HepG2 (cell line): ENCODE measurements at regions not wholly inside any gene's neighbourhood (a gene's known extent, or its start where the extent isn't known, plus 50 kb on each side); places are given as distances from the start of the nearest gene placed in this dataset.
A peak's percentile ranks its signal among the peaks of the same experiment; 100 is the strongest.

Experiments used
- ATAC-seq: fragments of 200-7000 bp; cut with Tn5 transposase; 3 replicates; pipeline ENCODE4 v1.9.1; 2020; ENCODE audit warnings: mild to moderate bottlenecking, moderate library complexity
- BruUV-seq: library from RNA; stranded (reverse); fragments of 400-500 nt; replicated peaks from 2 replicates; lab custom pipeline; 2021; lab: Mats Ljungman, UMichigan
- CTCF ChIA-PET: fragments of 300-600 bp; formaldehyde crosslinking; extraction: SDS; loops from one replicate; lab custom pipeline; 2021; ENCODE audit warnings: low total read pairs, inconsistent platforms, low intra/inter-chr PET ratio; lab: Yijun Ruan, JAX
- POLR2A ChIA-PET: fragments of 350-600 bp; sonication (Branson Sonifier 250); formaldehyde crosslinking; loops from one replicate; lab custom pipeline; 2020; ENCODE audit warnings: antibody characterized with exemption, inconsistent platforms; lab: Yijun Ruan, JAX
- DNase-seq: peaks from one replicate; pipeline ENCODE4 v3.0.0-alpha.2; 2015; ENCODE audit warnings: low spot score
- FAIRE-seq: peaks from 3 replicates; lab custom pipeline; 2011; peaks lifted over from hg19 to GRCh38; lab: Jason Lieb, UNC
- H2AFZ ChIP-seq: one replicate; pipeline ENCODE4 v1.6.1; 2011; ENCODE audit warnings: low read length, inconsistent platforms
- H3K27ac ChIP-seq: fragments of 300-600 bp; 3 replicates; pipeline ENCODE4 v1.8.0; 2011; ENCODE audit warnings: mixed run types, mild to moderate bottlenecking, mixed read lengths, low read length, inconsistent platforms; ENCODE audit not compliant: insufficient read depth; ENCODE audit errors: extremely low read length
- H3K27me3 ChIP-seq, 2 experiments: fragments of 200-600 bp in 1 of 2; 2 replicates in 1 of 2; 3 replicates in 1 of 2; pipeline versions ENCODE4 v1.6.0 to v1.8.0; 2011; ENCODE audit warnings: low read length in 2 of 2, mild to moderate bottlenecking in 2 of 2, moderate library complexity in 2 of 2, inconsistent platforms in 1 of 2; ENCODE audit not compliant: insufficient read depth in 2 of 2, control insufficient read depth in 1 of 2
- H3K36me3 ChIP-seq, 2 experiments: fragments of 200-600 bp in 1 of 2; replicated peaks in 1 of 2; 2 replicates in 1 of 2; 3 replicates in 1 of 2; pipeline versions ENCODE4 v1.5.1 to v1.8.0; 2011; ENCODE audit warnings: low read length in 2 of 2, inconsistent platforms in 1 of 2; ENCODE audit not compliant: insufficient read depth in 2 of 2, control insufficient read depth in 1 of 2
- H3K4me1 ChIP-seq: 2 replicates; pipeline ENCODE4 v1.5.1; 2012; ENCODE audit warnings: low read length, inconsistent platforms; ENCODE audit not compliant: insufficient read depth
- H3K4me2 ChIP-seq: 2 replicates; pipeline ENCODE4 v1.6.0; 2011; ENCODE audit warnings: low read depth, low read length, inconsistent platforms
- H3K4me3 ChIP-seq, 3 experiments: fragments of 200-600 bp in 1 of 3; sonication (generic), shearing (Covaris generic) in 1 of 3; replicated peaks in 1 of 3; 2 replicates each; pipeline ENCODE4 v1.5.1; 2011 to 2016; ENCODE audit warnings: low read length in 3 of 3, inconsistent platforms in 2 of 3, low read depth in 2 of 3, mild to moderate bottlenecking in 2 of 3, control low read depth in 1 of 3, mixed read lengths in 1 of 3; ENCODE audit not compliant: insufficient read depth in 1 of 3
- H3K79me2 ChIP-seq: one replicate; pipeline ENCODE4 v1.6.1; 2011; ENCODE audit warnings: low read length, inconsistent platforms; ENCODE audit not compliant: insufficient read depth
- H3K9ac ChIP-seq: 2 replicates; pipeline ENCODE4 v1.6.0; 2011; ENCODE audit warnings: mild to moderate bottlenecking, low read depth, low read length, inconsistent platforms; ENCODE audit not compliant: insufficient read depth
- H3K9me3 ChIP-seq: 2 replicates; pipeline ENCODE4 v1.5.1; 2012; ENCODE audit warnings: mild to moderate bottlenecking, low read length
- H4K20me1 ChIP-seq: 2 replicates; pipeline ENCODE4 v1.6.0; 2011; ENCODE audit warnings: inconsistent platforms, mild to moderate bottlenecking, low read length, moderate library complexity; ENCODE audit not compliant: insufficient read depth
- CSRNP2 ChIP-seq: sonication (generic); formaldehyde crosslinking; conservative IDR thresholded peaks from 2 replicates; pipeline ENCODE4 v1.8.0; 2022; ENCODE audit warnings: low read depth, missing genetic modification reagents
- FLYWCH1 ChIP-seq: sonication (generic); formaldehyde crosslinking; IDR thresholded peaks from 2 replicates; pipeline ENCODE4 v1.8.1; 2023; ENCODE audit warnings: mild to moderate bottlenecking, missing genetic modification reagents
- FOXA1 ChIP-seq, 2 experiments: fragments of 450-650 bp in 1 of 2; sonication (generic) in 1 of 2; formaldehyde crosslinking in 1 of 2; IDR thresholded peaks; 2 replicates each; pipeline versions ENCODE4 v1.4.0 to v1.6.1; 2016 to 2020; ENCODE audit warnings: missing genetic modification reagents in 1 of 2
- FOXO4 ChIP-seq: sonication (generic); formaldehyde crosslinking; conservative IDR thresholded peaks from 2 replicates; pipeline ENCODE4 v1.8.1; 2023; ENCODE audit warnings: missing genetic modification reagents
- HMG20A ChIP-seq: IDR thresholded peaks from 2 replicates; pipeline ENCODE4 v1.6.1; 2016; ENCODE audit warnings: borderline replicate concordance
- JUND ChIP-seq: sonication (generic); formaldehyde crosslinking; IDR thresholded peaks from 2 replicates; pipeline ENCODE4 v1.8.0; 2022; ENCODE audit warnings: mild to moderate bottlenecking, missing genetic modification reagents
- RAD51 ChIP-seq: fragments of 450-650 bp; IDR thresholded peaks from 2 replicates; pipeline ENCODE4 v1.6.1; 2016; ENCODE audit warnings: borderline replicate concordance
- RCOR2 ChIP-seq: IDR thresholded peaks from 2 replicates; pipeline ENCODE4 v1.6.1; 2016; ENCODE audit warnings: missing biosample characterization, missing genetic modification reagents
- RFXANK ChIP-seq: IDR thresholded peaks from 2 replicates; pipeline ENCODE4 v1.6.1; 2016
- SNAI1 ChIP-seq: sonication (generic); formaldehyde crosslinking; IDR thresholded peaks from 2 replicates; pipeline ENCODE4 v1.5.0; 2020; ENCODE audit warnings: mild to moderate bottlenecking, missing genetic modification reagents, borderline replicate concordance
- SP2 ChIP-seq: sonication (generic); formaldehyde crosslinking; IDR thresholded peaks from 2 replicates; pipeline ENCODE4 v1.5.1; 2020; ENCODE audit warnings: mild to moderate bottlenecking, missing genetic modification reagents
- U2AF2 ChIP-seq: fragments of 200-400 bp; formaldehyde crosslinking; IDR thresholded peaks from 2 replicates; pipeline ENCODE4 v1.6.1; 2017; ENCODE audit warnings: low read depth, mild to moderate bottlenecking, low read length
- ZNF101 ChIP-seq: sonication (generic); formaldehyde crosslinking; IDR thresholded peaks from 2 replicates; pipeline ENCODE4 v1.4.0; 2020; ENCODE audit warnings: mild to moderate bottlenecking, low read depth, missing genetic modification reagents, borderline replicate concordance
- WGBS: methylation state at CpG from one replicate; pipeline ENCODE4 v1.1.6; 2017; ENCODE audit warnings: low lambda C conversion rate; 5-methylcytosine and 5-hydroxymethylcytosine counted together
- in situ Hi-C: cut with HindIII; loops from 2 replicates; pipeline ENCODE4 v1.10.0; 2017; ENCODE audit warnings: low pct_unique_long_range_greater_than_20kb; ENCODE audit not compliant: extremely low pct_ligation_motif_present
- intact Hi-C: fragments of 100-400 bp; cut with micrococcal nuclease; formaldehyde crosslinking; loops from one replicate; pipeline ENCODE4 v1.10.0; 2022; ENCODE audit not compliant: unreplicated experiment

GRCh38 chr14:104442631-104443390, 136.8 kb upstream of the C14orf180 start:
- CTCF ChIA-PET: no interaction called here
- BruUV-seq: no TSS peak
- peaks cover 5 to 35% of the 10 kb centered on the region in 2 experiments for H3K27me3 ChIP-seq
- no peak overlapping the region for H3K4me3 ChIP-seq
- no peaks in the 10 kb centered on the region for H3K79me2 ChIP-seq
- in situ Hi-C loops: no loop called here
- no peak for TF ChIP-seq ZNF101 (CRISPR knock-in tag)
- no peak for TF ChIP-seq SP2 (CRISPR knock-in tag)
- no peak for TF ChIP-seq RAD51
- no peak for TF ChIP-seq SNAI1 (CRISPR knock-in tag)
- TF ChIP-seq FLYWCH1 (CRISPR knock-in tag): no peak
- TF ChIP-seq JUND (CRISPR knock-in tag): no peak
- no peak for TF ChIP-seq RCOR2 (CRISPR knock-in tag)
- TF ChIP-seq, all 625 proteins: peak for 0
- Histone ChIP-seq H3K9me3 (no peaks in the 10 kb centered on the region), H3K36me3 (no peaks in the 10 kb centered on the region), H3K4me1 (no peaks in the 10 kb centered on the region), H3K9ac (no peak overlapping the region), H2AFZ (no peak overlapping the region), H3K4me2 (no peak overlapping the region), H4K20me1 (no peaks in the 10 kb centered on the region), H3K27ac (no peak overlapping the region)
- DNase-seq (no peak), FAIRE-seq (no peak), ATAC-seq (no peak)
- POLR2A ChIA-PET: no interaction called here
- 0% methylated on average over 5 of the region's 14 CpGs for WGBS
- intact Hi-C loops: no loop called here

- no peak overlapping the region for H3K27ac ChIP-seq
- no peak for DNase-seq
- in situ Hi-C loops (no loop called here), intact Hi-C loops (no loop called here)
- no TSS peak for BruUV-seq
- no peaks in the 10 kb centered on the region for H3K79me2 ChIP-seq
- ChIA-PET CTCF (no interaction called here), POLR2A (no interaction called here)
- WGBS: 22% methylated on average over 8 of the region's 13 CpGs
- peak; percentile 79 for ATAC-seq
- peaks cover 5 to 28% of the 10 kb centered on the region in 2 experiments for H3K27me3 ChIP-seq
- H2AFZ ChIP-seq: no peak overlapping the region
- no peaks in the 10 kb centered on the region for H4K20me1 ChIP-seq
- H3K4me3 ChIP-seq: no peak overlapping the region
- no peak for FAIRE-seq
- H3K9ac ChIP-seq: no peak overlapping the region
- H3K4me2 ChIP-seq: no peak overlapping the region
- peaks cover 6% of the 10 kb centered on the region for H3K9me3 ChIP-seq
- H3K36me3 ChIP-seq: no peaks in the 10 kb centered on the region
- H3K4me1 ChIP-seq: no peaks in the 10 kb centered on the region
- no peak for TF ChIP-seq FOXO4 (CRISPR knock-in tag)
- TF ChIP-seq U2AF2: no peak
- TF ChIP-seq CSRNP2 (CRISPR knock-in tag): no peak
- no peak for TF ChIP-seq FOXA1 (IDR thresholded peaks at IDR 0.05)
- no peak for TF ChIP-seq FOXA1 (CRISPR knock-in tag; IDR thresholded peaks at IDR 0.05)
- TF ChIP-seq RFXANK (CRISPR knock-in tag): no peak
- TF ChIP-seq HMG20A (CRISPR knock-in tag): no peak
Measured at GRCh38 chr14:104443391-104444158, 136.0 kb upstream of the C14orf180 start.
